DOHH2 (cell line): ENCODE measurements at regions not wholly inside any gene's neighbourhood (a gene's known extent, or its start where the extent isn't known, plus 50 kb on each side); places are given as distances from the start of the nearest gene placed in this dataset.

ENCODE experiments used
- EZH2phosphoT487 ChIP-seq: fragments of 200-600 bp; sonication (generic); IDR thresholded peaks from 2 replicates; pipeline ENCODE4 v1.6.1; 2017; ENCODE audit warnings: borderline replicate concordance, mild to moderate bottlenecking, antibody characterized with exemption, low read length, moderate library complexity, mixed read lengths
- TF ChIP-seq, protein P1 (sequence below): fragments of 200-600 bp; sonication (generic); IDR thresholded peaks from one replicate; pipeline ENCODE4 v1.5.1; 2014; ENCODE audit warnings: antibody characterized with exemption, mild to moderate bottlenecking, low read depth, low read length; ENCODE audit not compliant: poor library complexity, severe bottlenecking

DNA sequence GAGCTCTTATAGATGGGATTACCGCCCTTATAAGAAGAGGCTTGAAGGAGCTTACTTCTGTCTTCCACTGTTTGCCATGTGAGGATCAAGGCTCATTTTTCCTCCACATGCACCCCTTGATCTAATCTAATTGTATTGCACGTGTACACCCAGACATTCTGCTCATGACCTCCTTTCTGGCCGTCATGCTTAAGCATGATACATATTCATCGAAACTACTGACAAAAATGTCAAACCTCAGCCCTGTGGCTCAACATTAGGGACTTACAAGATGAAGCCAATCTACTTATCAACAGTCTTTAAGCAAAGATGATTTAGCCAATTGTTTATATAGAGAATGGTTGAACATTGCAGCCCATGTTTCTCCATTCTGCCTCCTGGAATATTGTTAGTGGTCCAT lies 127.6 kb downstream of the XCL2 start:
- TF ChIP-seq, protein P1, sequence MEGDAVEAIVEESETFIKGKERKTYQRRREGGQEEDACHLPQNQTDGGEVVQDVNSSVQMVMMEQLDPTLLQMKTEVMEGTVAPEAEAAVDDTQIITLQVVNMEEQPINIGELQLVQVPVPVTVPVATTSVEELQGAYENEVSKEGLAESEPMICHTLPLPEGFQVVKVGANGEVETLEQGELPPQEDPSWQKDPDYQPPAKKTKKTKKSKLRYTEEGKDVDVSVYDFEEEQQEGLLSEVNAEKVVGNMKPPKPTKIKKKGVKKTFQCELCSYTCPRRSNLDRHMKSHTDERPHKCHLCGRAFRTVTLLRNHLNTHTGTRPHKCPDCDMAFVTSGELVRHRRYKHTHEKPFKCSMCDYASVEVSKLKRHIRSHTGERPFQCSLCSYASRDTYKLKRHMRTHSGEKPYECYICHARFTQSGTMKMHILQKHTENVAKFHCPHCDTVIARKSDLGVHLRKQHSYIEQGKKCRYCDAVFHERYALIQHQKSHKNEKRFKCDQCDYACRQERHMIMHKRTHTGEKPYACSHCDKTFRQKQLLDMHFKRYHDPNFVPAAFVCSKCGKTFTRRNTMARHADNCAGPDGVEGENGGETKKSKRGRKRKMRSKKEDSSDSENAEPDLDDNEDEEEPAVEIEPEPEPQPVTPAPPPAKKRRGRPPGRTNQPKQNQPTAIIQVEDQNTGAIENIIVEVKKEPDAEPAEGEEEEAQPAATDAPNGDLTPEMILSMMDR: no peak
- TF ChIP-seq EZH2phosphoT487: no peak
